GM21381 (cell line): ENCODE measurements at regions not wholly inside any gene's neighbourhood (a gene's known extent, or its start where the extent isn't known, plus 50 kb on each side); places are given as distances from the start of the nearest gene placed in this dataset.

Source experiments
- ATAC-seq: cut with Tn5 transposase; IDR thresholded peaks from one replicate; pipeline ENCODE4 v1.9.1; 2021; ENCODE audit warnings: mild to moderate bottlenecking, moderate library complexity; ENCODE audit not compliant: unreplicated experiment

DNA sequence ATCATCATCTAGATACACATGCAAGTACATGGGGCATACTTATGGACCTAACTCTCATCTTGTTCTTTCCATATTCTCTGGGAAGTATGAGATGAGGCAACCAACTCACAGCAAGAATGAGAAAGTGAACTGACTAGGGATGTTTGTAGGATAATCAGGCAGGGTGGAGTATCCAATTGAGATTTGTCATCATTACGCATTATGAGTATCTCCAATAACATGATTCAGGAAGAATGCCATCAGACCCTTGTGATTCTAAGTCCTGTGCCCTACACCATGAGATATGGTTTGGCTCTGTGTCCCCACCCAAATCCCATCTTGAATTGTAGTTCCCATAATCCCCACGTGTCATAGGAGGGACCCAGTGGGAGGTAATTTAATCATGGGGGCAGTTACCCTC is 154.0 kb downstream of the SLC30A10 start:
- ATAC-seq = no peak

DNA sequence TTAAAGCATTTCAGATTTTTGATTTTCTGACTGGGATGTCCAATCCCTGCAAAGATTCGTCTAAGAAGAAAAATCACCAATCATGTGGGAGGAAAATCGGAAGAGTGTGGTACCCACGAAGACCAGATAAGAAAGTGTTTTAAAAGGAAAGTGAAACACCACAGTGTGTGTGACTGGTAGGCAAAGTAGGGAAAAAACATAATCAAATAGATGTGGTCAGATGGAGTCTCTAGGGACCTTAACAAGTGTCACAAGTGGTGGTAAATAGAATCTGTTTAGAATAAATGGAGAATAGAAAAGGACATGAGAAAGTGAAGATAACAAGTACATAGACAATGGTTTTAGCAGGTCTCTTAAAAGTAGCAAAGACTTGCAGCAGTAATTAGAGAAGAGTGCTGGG is 154.6 kb downstream of the SLC30A10 start:
- ATAC-seq = peak; percentile 99

DNA sequence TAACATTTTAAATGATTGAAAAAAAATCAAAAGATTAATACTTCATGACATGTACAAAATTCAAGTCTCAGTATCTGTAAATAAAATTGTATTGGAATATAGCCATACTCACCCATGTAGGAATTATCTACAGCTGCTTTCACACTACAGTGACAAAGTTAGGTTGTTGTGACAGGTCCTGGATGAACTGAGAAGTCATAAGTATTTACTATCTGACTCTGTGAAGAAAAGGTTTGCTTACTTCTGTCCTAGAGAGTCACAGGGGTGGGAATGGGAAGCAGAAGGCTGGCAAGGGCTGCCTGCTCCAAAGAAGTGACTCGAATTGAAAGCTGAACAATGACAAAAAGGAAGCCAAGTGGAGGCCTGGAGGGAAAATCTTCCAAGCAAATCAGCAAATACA is 155.2 kb downstream of the SLC30A10 start:
- ATAC-seq = no peak

DNA sequence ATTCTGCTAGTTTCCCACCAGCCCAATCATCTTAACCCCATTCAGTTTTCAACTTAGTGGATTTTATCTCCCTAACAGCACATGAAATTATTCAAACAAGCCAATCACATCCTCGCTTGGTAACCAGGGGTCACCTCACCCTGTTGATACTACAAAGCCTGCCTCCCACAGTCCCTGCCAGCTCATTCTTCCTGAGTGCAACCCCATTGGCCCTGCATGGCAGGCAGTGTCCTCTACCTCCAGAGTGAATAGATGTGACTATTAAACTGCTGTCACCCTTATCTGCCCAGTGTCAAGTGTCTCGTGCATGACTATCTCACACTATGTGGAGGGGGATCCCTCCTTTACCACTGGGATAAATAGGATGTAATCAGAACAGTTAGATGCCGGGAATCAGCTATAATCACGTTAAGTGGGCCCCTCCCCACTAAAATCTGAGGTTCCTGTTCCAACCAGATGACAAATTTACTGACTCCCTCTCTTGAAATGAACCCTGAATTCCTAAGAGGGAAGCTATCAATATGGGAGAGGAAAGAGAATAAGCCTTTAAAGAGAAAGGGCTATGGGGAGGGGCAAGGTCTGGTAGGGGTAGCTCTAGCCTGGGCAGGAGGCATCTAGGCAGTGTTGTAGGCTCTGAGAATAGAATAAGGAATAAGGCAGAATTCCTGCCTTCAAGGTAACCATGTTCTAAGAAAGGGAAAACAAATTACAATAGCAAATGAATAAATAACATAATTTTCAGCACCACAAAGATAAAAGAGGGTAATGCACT is 155.9 kb downstream of the SLC30A10 start:
- ATAC-seq = no peak

DNA sequence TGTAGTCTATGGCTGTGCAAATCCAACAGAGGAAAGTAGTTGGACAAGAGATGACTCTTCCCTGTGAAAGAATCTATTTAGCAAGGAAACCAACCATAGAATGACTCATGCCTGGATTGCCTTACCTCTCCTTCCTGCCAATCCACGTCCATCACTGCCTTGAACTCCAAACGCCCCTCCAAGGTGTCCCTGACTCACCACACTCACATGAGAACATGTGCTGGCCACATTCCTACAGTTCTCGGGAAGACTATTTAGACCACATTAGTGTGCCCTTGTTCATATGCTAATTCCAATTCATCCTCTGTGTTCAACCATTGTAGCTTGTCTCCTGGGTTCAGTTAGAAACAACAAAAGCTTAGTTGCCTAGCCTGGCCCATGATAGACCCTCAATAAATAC is 157.3 kb downstream of the SLC30A10 start:
- ATAC-seq = no peak

DNA sequence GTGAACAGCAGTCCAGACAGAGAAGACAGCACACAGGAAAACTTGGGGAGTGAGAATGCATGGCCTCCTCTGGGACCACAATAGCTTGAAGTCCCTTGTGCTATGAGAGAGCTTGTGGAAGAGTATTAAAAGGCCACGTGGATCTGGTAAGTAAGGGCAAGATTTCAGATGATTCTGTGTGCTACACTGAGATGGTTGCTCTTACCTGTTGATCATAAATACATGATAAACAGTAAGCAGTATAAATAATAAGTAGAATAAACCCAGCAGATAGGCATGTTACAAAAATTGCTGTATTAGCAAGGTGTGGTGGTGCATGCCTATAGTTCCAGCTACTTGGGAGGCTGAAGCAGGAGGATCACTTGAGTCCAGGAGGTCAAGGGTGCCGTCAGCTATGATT is 150.4 kb upstream of the ZC3H11B start:
- no peak for ATAC-seq

DNA sequence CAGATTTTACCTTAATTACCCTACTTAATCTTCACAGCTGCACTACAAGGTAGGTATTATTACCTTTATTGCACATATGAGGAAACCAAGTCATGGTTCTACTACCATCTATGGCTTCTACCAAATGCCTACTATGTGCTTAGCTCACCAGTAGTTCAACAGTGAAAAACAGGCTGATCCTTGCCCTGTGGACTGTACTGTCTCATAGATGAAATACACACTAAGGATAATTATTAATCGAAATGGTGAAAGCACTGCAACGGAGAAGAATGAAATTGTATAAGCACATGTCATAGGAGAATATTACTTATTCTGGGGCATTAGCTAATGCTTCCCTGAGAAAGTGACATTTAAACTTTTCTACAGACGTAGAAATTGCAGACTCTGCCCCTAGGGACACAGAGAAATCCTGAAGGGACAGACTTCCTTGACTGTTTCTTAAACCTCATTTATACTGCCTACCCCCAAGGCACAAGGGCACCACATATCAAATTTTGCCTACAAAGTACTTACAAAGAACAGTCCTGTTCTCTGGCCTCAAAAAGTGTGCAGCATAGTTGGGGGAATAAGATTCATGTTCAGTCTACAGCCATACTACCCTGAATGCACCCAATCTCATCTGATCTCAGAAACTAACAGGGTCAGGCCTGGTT is 148.4 kb upstream of the ZC3H11B start:
- no peak for ATAC-seq

DNA sequence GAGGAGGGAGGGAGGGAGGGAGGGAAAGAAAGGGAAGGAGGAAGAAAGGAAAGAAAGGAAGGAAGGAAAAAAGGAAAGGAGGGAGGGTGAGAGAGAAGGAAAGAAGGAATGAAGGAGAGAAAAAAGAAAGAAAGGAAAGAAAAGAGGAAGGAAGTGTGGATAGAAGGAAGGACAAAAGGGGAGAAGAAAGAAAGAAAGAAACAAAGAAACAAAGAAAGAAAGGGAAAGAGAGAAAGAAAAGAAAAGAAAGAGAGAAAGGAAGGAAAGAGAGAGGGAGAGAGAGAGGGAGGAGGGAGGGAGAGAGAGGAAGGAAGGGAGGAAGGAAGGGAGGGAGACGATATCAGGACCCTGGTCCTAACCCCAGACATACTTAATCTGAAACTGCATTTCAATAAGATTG is 146.2 kb upstream of the ZC3H11B start:
- ATAC-seq = no peak

DNA sequence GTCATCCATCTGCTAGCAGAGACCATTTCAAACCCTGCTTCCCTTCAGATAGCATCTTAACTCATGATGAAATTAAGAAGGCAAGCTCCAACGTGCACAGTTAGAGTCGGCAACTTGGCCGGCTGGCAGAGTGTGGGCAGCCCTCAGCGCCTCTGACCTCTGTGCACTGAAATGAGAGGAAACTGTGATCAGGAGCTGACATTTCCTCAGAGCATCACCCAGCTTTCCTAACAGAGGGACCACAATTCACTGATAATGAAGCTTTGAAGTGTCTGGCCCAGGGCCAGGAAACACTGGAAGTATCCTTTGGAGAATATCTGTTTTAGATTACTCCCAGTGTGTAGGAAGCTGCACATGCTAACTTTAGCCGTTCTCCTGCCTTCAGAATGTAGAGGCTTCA is 145.0 kb upstream of the ZC3H11B start:
- ATAC-seq = no peak

DNA sequence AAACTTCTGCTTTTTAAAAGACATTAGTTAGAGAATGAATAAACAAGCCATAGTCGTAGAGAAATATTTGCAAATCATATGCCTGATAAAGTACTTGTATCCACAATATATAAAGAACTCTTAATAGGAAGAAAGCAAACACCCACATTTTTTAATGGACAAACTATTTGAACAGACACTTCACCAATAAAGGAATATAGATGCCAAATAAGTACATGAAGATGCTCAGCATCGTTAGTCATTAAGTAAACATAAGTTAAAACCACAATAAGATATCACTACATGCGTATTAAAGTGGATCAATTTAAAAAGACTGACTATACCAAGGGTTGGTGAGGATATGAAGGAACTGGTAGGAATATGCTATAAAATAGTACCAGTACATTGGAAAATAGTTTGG is 142.3 kb upstream of the ZC3H11B start:
- ATAC-seq = no peak

DNA sequence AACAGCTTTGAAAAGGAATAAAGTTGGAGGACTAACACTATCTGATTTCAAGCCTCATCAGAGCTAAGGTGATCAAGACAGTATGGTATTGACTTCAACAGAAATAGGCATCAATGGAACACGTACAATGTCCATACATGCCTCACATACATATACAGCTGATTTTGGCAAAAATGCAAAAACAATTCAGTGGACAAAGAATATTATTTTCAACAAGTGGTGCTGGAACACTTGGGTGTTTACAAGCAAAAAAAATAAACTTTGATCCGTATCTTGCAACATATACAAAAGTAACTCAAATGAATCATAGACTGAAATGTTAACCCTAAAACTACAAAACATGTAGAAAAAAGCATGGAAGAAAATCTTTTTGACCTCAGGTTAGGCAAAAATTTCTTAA is 141.9 kb upstream of the ZC3H11B start:
- no peak for ATAC-seq

DNA sequence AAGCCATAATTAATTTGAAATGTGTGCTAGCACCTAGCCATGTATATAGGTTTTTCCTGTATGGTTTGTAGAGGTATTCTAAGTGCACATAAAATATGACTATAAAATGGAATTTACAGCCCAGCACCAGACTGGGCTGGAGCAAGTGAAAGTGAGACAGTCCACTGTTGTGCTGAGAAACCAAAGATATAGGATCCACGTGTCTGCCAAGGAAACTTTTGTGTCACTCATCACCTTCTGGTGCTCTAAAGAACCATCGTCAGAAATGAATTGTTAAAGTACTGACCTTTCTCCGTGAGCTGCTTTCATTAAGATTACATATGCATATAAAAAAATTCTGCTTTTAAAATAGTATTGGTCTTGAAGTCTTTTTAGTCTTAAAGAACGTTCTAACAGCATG is 141.0 kb upstream of the ZC3H11B start:
- ATAC-seq = no peak

DNA sequence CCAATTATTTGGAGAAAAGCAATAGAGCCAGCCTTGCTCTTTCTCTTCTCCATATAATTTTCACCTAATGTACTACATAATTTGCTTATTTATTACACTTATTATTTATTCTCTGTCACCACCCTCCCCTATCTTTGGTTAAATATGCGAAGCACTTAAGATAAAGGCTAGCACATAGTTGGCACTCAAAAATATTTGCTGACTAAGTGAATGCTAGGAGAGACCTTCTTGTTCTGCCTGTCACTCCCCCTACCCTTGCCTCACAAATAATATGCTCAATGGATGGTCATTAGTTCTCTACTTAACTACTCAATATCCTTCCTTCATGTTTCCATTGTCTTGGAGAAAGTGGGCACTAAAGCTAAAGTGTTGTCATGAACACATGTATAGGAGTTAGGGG is 139.7 kb upstream of the ZC3H11B start:
- no peak for ATAC-seq

DNA sequence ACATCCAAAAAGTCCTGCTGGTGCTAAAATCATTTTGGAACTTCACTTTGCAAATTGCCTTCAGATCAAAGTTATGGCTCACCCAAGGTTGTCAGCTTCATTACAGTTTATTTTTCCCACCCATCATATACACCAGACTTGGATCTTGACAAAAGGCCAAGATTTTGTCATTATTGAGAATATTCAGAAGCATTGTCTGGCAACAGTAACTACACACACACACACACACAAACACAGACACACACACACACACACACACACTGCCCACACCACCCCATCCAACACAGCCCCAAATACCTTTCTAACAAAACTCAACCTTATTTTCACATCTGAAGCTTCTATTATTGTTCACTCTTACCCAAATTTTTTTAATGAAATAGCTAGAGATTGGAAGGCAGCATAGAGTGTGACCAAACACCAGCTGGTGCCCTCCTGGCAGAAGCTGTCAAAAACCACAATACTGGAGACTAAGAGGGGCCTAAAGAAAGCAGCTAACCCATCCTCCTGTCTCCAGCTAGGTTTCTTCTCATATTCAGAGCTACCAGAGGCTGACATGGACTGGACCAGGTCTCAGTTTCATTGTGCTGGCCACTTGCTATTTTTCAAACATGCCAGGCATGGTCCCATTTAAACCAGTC is 139.1 kb upstream of the ZC3H11B start:
- no peak for ATAC-seq

DNA sequence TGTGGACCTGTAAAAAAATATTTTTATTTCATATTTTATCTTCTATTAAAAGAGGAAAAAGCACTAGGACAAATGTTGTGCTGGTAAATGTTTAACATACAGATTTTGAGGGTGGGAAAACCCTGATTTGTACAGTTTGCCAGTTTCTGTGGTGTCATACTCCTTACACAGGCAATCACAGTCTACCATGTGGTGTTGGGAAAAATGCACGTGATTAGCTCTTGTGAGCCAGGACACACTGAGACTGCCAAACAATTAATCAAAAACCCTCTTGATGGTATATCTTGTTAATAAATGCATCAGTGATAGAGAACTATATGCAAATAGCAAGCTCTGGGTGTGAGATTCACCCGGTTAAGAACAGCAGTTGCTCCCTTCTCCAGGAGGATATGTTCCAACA is 136.5 kb upstream of the ZC3H11B start:
- no peak for ATAC-seq

DNA sequence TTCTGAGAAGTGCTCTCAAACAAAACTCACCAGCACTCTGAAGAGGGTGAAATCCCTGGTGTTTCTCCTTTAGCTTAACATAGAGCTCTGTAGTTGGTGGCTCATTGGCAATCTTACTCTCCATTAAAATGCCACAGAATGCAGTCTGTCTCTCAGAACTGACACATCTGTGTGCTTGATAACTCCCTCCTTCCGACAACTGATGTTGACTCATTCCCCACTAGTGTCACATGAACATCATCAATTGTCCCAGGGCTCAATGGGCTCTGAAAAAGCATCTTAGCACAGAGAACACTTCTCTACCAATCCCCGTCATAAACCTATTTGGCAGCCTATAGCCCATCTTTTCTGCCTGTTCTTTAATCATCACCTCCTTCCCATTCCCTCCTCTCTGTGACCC is 133.2 kb upstream of the ZC3H11B start:
- ATAC-seq = no peak

DNA sequence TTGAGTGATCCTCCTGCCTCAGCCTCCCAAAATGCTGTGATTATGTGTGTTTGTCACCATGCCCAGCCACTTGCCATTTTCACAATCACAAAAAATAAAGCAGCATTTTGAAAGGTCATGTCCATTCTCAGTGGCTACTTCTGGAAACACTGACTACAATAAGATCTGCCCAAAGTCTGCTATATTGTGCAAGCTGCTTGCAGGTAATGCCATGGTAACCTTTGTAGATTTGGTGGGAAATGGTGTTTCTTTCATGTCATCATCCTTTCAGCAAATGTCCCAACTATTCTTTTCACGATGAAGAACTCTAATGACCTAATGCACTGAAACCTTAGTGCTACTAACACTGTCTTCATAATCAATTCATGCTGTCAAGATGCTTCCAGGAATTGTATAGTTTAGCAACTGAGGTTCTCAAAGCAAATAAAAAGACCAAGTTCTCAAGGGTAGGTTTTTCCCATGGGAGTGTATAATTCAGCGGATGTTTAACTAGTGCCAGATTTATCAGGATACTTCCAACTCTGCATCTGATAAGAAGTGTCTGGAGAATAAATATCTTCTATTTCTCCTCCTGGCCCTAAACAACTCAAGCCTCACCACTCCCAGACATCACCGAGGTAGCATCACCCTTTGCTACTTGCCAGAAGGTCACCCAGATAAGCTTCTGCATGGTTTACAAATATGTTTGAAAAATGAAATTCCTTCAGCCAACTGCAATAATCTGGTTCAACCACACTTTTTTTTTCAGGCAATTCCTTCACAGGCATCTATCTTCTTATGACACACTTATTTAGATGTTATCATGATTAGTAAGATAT is 132.0 kb upstream of the ZC3H11B start:
- ATAC-seq = no peak

DNA sequence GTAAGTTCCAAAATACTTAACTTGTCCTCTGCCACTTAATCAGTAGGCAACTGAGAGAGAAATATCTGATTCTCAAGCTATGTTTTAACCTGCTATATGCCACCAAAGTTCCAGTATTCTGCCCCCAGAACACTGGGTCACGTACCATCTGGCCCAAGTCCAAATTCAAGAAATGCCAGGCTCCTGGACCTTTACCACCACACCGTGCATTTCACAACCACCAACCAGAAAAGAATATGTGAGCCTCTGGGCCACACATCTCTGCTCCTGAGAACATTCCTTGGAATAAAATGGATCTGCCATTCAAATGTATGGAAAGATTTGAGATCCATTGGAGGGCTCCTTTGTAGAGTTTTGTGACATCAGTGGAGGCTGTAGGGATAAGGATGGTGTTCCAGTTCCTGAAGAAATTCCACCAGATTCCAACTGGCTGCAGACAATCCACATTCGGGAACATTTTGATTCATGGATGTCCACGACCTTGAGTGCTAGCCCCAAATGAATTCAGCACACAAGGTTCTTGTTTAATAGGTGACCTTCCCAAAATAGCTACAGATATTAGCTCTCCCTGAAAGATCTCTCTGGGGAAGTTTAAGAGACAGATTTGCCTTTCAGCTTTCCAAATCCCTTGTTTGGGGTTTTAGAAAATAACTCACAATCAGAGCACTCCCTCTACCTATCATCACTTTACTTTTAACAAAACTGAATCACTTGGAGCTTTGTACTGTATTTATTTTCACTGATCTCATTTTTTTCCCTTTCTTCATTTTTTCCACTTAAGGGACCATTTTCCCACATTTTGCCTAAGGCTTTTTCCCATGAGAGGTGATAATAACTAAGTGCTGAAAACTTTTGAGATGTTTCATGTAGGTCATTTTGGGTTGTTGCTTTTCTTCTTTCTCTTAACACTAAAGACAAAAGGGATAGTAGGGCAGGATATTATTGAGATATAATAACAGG is 128.4 kb upstream of the ZC3H11B start:
- ATAC-seq = no peak

DNA sequence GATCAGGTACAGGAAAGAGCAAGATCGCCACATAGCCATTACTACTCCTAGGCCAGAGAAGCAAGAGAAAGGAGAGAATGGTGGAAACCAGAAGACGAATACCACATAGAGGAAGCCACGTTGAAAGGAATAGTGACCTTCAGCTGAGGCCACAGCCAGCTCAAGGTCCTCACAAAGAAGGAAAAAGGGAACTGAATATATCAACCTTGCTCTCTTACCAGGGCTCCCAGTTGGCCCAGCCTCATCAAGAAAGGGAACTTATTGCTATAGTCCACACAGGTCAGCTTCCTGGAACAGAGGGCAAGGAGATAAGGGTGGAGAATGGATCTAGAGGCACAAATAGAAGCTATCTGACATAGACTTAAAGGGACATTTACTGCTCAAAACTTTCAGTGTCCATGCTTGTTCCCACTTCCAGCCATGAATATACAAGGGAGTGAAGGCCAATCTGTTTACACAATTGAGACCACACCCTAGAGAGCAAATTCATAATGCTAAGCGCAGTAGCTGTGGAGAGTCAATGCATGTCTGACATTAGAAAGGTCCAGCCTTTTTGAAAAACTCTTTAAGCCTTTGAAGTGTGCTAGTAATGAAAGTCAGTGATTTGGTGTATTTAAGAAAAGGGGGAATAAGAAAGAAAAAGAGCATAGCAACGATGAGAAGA is 120.7 kb upstream of the ZC3H11B start:
- no peak for ATAC-seq
